Activated T-cell treated with anti-CD3 and anti-CD28 coated beads for 1 hour (primary cell): ENCODE measurements at regions not wholly inside any gene's neighbourhood (a gene's known extent, or its start where the extent isn't known, plus 50 kb on each side); places are given as distances from the start of the nearest gene placed in this dataset.
"Not testable (repeated sequence)": the region's sequence is repeated elsewhere in the genome, so short reads cannot be mapped to it uniquely, and the experiment has no call there.

Experiments used
- DNase-seq: peaks from one replicate; pipeline ENCODE4 v3.0.0-alpha.2; 2020; ENCODE audit warnings: low read depth

DNA sequence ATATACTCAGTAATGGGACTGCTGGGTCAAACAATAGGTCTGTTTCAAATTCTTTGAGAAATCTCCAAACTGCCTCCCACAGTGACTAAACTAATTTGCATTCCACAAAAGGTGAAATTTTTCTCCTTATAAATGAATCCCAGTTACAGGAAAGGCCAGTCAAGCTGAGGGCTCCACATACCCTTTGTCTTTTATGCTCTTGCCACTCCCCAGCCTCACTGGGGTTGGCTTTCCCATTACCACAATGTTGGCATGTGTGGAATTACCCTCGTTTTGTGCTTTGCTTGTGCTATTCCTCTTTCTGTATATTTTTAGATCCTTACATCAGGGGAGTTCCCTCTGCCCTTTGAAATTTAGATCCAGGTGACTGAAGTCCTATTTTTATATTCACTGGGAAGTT is 220.2 kb upstream of the LCORL start:
- DNase-seq = no peak

DNA sequence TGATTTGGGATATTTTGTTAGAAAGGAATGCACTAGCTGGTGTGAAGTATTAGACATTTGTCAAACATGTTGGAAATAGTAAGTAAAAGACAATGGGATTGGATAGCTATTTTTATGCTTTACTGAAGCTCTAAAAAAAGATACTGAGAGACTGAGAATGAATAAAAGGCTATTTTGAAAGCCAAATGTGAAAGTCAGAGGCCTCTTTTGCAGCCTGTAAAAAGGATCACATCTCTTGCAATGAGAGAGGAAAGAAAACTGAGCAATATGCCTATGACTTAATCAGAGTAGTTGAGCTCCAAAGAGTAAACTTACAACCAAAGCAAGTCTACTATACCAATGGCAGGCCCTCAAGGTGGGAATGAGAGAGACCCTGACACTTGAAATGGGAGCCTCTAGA is 212.6 kb upstream of the LCORL start:
- no peak for DNase-seq

DNA sequence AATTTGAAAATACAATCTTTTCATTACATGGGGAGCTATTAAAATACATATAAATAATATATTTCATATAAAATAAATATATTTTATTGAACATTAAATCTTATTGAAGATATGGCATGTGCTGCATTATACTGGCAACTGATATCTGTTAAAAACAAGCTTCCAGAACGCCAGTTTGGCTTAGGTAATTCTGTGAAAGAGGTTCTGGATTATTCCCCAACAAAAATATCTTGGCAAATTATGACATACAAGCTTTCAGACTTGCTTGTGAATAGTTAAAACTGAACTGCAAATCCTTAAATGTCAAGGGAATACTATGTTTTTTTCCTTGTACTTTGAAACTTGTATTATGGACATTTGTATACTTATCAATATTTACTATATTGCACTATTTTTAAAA is 210.2 kb upstream of the LCORL start:
- DNase-seq = no peak

DNA sequence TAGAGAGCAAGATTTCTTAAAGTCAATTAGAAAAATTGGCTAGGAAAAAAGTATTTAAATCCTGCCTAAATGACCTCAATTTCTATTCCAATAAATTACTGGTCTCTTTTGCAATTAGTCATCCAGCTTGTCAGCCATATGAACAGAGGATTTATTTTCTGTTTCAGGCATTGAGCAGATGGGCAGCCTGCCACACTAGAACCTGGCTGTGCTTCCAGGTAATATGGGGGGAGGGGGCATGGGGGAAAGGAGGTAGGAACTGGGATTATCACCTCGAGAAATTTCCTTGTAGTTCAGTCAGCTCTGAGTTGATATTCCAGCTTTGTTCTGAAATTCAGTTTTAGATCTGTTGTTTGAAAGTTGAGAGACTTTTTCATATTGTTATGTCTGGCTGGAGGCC is 206.3 kb upstream of the LCORL start:
- DNase-seq = no peak

DNA sequence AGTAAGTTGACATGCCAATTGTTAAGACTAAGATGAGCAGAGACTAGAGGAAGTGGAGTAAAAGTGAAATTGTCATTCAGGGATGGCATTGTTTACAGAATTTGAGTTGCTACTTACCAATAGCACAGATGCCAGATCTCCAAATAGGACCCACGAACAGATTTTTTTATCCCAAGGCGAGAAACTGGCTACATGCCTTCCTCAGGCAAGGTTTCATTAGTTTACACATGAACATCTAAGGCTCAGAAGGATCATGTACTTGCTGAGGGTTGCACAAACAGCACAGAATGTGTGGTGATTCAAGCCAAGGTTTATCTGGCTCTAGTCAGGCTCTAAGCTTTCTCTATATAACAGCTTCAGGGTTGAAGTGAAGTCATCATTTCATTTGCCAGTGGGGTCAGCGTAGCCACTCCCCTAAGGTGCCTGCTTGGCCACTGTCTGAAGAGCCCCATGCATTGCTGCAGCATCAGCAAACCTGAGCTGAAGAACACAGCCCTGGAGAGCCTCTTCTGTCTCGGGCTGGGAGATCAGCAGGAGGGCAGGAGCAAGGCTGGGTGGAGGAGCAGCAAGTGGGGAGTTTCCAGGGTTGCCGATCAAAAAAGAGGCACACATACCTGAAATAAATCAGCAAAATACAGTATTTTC is 193.0 kb upstream of the LCORL start:
- DNase-seq = no peak

DNA sequence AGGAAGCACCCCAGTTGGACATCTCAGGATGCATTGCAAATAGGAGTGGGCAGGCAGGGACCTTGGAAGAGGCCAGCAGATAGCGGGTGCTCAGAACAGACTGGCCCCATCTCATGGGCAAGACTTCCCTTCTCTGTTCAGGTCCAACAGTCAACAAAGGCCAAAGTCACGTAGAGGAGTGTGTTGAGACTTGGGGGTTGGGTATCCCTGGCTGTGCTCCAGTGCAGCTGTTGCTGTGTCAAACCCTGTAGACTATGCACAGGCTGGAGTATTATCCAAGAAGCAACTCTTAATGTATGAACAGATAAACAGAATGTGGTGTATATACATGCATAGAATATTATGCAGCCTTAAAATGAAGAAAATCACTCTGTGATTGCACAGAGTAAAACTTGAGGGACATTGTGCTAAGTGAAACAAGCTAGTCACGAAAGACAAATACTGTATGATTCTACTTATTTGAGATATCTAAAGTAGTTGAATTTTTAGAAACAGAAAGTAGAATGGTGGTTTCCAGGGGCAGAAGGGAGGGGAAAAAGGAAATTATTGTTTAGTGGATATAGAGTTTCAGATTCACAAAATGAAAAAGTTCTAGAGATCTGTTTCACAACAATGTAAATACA is 192.1 kb upstream of the LCORL start:
- no peak for DNase-seq

DNA sequence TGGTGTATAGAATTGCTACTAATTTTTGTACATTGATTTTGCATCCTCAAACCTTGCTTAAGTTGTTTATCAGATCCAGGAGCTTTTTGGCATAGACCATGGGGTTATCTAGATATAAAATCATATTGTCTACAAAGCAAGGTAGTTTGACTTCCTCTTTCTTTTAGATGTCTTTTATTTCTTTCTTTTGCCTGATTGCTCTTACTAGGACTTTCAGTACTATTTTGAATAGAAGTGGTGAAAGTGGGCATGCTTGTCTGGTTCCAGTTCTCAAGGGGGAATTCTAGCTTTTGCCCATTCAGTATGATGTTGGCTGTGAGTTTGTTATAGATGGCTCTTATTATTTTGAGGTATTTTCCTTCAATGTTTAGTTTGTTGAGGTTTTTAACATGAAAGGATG is 187.9 kb upstream of the LCORL start:
- DNase-seq = no peak

DNA sequence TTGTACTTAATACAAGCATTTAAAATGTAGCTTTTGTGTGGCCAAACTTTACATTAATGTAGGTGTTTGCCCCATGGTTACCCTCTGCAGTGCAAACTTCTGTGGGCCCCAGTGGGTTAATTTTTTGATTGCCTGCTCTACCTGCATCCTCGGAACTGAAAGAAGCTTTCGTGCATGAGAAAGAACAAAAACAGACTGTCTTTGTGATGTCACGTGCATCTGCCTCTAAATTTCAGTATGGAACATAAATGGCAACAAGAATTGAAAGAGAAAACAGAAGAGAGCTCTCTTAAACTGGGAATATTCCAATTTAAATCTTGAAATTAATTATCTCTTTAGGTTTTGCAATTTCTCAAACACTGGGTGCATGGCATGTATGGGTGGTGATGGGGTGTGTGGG is 182.4 kb upstream of the LCORL start:
- DNase-seq = no peak

DNA sequence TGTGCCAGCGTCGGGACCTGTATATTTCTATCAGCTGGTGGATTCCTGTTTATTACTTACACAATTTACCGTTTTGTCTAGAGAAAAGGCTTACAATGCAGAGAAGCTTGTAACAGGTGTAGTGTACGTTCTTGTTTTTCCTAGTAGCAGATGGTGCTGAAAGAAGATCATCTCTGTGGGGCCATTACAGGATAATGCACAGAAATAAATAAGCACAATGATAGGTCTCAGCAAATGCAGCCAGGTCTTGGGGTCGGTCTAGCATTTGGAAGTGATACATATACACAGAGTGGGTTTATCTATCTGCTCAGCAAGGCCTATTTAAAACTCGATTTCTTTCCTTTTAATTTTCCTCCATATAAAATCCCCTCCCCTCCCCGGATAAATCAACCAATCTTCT is 180.9 kb upstream of the LCORL start:
- no peak for DNase-seq

DNA sequence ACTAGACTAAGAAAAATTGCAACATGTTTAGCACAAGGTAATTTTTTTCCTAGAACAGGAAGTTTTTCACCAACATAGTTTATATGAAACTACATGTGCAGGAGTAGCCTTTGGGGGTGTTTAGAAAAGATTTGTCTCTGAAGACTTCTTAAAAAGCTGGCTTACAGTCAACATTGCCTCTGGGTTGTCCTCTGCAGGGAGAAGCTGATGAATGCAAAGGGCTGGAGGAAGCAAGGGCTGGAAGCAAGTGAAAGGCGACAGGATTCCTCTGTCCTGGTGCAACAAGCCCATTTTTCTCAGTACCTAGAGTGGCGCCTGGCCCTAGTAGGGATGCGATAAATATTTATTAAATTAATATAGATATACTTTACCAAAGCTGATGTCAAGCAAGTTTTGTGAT is 180.3 kb upstream of the LCORL start:
- no peak for DNase-seq

DNA sequence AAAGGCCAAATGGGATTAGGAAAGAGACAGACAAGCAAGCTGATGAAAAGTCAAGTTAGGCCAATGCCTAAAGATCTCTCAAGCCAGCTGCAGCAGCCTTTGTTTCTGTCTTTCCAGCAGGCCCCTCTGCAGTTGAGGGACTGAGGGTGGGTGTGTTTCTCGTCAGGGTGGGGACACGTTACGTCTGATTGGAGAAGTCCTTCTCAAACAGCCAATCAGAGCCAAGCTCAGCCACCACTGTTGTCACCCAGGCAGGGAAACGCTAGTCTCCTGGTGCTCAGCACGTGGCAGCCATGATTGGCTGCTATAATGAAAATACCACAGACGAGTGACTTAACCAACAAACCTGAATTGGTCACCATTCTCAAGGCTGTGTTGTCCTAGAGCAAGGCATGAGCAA is 177.1 kb upstream of the LCORL start:
- DNase-seq = no peak

DNA sequence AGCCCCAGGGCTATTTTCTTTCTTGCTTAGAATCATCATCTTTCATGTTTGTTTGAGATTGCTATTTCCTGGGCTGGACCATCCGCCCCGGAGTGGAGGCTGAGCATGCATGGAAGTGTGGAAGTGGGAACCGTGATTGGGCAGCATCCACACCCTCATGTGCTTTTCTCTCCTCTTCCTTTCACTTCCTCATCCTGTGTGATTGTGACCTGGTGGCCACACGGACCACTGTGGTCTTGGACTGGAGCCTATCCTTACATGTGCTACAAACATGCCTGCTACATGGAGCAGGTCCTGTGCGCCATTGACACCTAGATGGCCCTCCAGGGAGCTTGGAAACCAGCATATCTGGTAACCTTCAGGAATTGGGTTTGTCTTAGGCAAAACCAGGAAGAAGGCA is 175.9 kb upstream of the LCORL start:
- DNase-seq = no peak

DNA sequence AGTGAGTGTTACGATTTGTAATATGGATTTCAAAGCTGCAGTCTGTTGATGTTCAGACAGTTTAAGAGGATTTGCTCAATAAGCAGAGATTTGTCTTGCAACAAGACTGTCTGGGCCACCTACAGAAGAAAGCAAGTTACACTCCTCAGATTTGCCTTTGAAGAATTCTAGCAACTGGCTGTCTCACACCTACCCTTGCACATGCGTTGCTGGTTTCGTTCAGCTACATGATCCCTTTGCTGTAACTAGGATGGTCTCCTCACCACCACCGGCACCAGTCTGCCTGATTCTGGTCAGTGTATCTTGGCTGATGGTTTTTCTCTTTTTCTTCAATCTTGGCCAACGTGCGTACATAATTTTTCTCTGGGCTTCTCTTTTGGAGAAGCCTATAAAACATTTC is 172.7 kb upstream of the LCORL start:
- no peak for DNase-seq

DNA sequence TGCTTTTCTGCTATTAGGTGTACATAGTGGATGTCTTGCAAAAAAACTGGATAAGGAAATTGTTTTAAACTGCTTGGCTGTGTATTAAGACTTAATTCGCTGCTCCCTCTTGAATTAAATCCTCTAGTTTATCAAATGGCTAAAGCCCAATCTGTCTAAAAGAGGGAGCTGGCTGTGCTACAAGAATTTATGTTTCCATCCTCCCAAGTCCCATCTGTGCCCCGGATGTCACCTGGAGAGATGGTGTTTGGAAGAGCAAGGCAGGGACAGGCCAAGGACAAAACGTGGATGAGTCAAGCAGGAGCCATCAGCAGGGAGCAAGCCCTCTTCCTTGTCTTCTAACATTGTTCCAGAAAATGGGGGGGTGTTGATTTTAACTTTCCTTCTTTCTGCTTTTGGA is 171.3 kb upstream of the LCORL start:
- DNase-seq = no peak

DNA sequence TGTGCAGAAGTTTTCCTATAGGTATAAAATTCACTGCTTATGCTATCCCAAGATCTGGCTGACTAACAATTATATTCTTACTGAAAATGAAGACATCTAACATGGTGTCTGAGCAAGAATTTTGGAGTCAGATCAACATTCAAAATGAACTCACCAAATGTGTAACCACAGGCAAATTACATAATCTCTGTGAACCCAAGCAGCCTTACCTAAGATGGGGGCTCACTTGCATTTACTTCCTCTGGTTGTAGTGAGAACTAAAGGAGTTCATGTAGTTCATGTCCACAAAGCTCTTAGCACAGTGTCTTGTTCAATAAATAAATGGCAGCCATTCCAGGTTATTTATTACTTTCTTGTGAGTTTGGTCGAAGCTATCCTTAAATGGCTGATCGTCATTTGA is 163.9 kb upstream of the LCORL start:
- DNase-seq = no peak

DNA sequence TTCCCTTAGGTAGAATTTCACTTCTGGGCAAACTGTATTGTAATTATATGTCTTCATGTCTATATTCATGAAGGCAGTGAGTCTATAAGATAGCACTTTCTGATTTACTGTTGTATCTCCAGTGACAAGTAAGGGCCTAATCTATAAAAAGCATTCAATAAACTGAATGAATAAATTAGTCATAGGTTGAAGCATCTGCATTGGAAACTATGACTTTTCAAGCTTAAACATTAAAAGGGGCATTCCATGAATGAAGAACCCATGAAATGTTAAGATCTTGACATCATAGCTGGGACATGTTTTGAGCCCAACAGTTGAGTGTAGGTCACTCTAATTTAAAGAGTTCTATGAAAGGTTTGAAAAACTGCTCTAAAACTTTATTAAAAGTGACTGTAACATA is 159.3 kb upstream of the LCORL start:
- no peak for DNase-seq

DNA sequence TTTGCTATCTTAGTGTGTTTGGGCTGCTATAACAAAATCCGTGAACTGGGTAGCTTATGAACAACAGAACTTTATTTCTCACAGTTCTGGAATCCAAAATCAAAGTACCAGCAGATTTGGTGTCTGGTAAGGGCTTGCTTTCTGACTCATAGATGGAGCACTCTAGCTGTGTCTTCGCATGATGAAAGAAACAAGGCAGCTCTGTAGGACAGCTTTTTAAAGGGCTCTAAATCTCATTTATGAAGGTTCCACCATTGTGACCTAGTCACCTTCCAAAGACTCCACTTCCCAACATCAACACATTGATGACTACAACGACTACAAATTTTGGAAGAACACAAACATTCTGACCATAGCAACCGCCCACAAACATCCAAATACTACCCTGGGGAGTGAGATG is 158.6 kb upstream of the LCORL start:
- no peak for DNase-seq

DNA sequence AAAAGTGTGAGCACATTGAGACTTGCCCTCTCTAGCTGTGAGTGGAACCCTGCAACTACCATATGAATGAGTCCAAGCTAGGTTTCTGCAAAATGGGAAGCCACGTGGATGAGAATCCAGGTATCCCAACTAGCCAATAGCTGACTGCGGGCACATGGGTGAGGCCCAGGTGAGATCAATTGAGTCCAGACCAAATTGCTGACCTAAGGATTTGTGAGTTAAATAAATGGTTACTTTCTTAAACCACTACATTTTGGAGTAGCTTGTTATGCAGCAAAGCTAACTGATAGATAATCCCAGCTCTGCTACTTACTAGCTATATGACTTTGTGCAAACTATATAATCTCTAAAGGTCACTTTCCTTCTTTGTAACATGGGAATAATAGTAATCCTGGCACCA is 150.3 kb upstream of the LCORL start:
- DNase-seq = no peak

DNA sequence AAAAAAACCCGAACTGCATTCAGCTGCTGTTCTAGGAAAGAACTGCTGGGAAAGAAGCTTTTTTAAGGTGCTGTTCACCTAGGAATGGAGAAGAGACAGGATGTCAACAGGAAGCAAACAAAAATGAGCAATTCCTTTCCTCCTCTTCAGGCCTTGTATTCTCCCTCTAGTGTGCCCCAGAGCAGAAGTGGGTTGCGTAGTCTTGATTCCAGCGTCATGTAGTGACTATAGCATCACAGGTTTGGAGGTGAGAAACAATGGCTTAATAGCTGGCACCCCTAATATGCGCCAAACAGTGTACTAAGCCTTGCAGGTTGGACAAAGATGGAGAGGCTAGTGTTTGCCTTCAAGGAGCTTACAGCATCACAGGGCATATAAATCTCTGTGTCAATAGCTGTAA is 146.3 kb upstream of the LCORL start:
- DNase-seq = no peak

DNA sequence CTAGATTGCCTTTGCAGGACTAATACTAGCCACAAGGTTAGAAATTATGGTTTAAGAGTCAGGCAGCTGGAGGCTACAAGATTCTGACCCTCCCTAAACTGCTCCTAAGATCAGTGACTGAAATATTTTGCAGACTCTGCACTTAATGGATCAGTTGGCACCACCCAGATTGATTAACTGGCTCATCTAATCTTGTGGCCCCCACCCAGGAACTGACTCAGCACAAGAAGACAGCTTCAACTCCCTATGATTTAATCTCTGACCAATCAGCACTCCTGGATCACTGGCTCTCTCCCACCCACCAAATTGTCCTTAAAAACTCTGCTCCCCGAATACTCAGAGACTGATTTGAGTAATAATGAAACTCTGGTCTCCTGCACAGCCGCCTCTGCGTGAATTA is 145.4 kb upstream of the LCORL start:
- no peak for DNase-seq

DNA sequence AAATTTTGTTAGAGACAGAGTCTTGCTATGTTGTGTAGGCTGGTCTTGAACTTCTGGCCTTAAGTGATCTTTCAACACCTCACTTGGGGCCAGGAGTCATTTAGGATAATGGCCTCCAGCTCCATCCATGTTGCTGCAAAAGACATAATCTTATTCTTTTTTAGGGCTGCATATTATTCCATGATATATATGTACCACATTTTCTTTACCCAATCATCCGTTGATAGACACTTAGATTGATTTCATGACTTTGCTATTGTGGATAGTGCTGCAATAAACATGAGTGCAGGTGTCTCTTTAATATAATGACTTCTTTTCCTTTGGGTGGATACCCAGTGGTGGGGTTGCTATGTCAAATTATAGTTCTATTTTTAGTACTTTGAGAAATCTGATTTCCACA is 140.9 kb upstream of the LCORL start:
- DNase-seq = no peak

DNA sequence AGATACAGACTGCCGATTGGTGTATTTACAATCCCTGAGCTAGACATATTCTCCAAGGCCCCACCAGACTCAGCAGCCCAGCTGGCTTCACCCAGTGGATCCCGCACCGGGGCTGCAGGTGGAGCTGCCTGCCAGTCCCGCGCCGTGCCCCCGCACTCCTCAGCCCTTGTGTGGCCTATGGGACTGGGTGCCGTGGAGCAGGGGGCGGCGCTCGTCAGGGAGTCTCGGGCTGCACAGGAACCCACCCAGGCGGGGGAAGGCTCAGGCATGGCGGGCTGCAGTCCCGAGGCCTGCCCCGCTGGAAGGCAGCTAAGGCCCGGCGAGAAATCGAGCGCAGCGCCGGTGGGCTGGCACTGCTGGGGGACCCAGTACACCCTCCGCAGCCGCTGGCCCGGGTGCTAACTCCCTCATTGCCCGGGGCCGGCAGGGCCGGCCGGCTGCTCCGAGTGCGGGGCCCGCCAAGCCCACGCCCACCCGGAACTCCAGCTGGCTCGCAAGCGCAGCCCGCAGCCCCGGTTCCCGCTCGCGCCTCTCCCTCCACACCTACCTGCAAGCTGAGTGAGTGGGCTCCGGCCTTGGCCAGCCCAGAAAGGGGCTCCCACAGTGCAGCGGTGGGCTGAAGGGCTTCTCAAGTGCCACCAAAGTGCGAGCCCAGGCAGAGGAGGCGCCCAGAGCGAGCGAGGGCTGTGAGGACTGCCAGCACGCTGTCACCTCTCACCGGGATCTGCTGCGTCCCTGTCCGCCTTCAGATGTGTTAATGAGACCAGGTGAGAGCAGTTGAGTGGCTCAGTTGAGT is 137.8 kb upstream of the LCORL start:
- DNase-seq = not testable (repeated sequence)
